Activated CD8-positive, alpha-beta T cell treated with anti-CD3 and anti-CD28 coated beads, Interleukin-2, amount 10 ng/mL, durations not matched to agents 7 days and 5 days (primary cell): ENCODE measurements at regions not wholly inside any gene's neighbourhood (a gene's known extent, or its start where the extent isn't known, plus 50 kb on each side); places are given as distances from the start of the nearest gene placed in this dataset.

Experiments
- ATAC-seq: fragments of 150-1000 bp; cut with Tn5 transposase; one replicate; pipeline ENCODE4 v1.10.0; 2021; ENCODE audit warnings: moderate library complexity
- CTCF ChIA-PET: fragments of 350-600 bp; sonication (Branson Sonifier 250); formaldehyde crosslinking; loops from one replicate; lab custom pipeline; 2021; ENCODE audit warnings: antibody characterized with exemption; lab: Charles Lee
- POLR2A ChIA-PET: fragments of 350-600 bp; sonication (Branson Sonifier 250); formaldehyde crosslinking; loops from one replicate; lab custom pipeline; 2021; ENCODE audit warnings: antibody characterized with exemption; lab: Charles Lee
- DNase-seq: peaks from one replicate; pipeline ENCODE4 v3.0.0-alpha.2; 2020
- H3K27ac Mint-ChIP-seq: one replicate; pipeline ENCODE4 v1.8.0; 2021; ENCODE audit warnings: mild to moderate bottlenecking, mixed read lengths
- H3K27me3 Mint-ChIP-seq: one replicate; pipeline ENCODE4 v1.8.0; 2021; ENCODE audit warnings: low read depth, mixed read lengths
- H3K36me3 Mint-ChIP-seq: one replicate; pipeline ENCODE4 v1.8.0; 2021; ENCODE audit warnings: low read depth, mixed read lengths
- H3K4me1 Mint-ChIP-seq: one replicate; pipeline ENCODE4 v1.8.0; 2021; ENCODE audit warnings: low read depth, mixed read lengths
- H3K4me3 Mint-ChIP-seq: one replicate; pipeline ENCODE4 v1.8.0; 2021; ENCODE audit warnings: mild to moderate bottlenecking, mixed read lengths
- H3K9me3 Mint-ChIP-seq: one replicate; pipeline ENCODE4 v1.8.0; 2022; ENCODE audit warnings: mixed read lengths; ENCODE audit not compliant: insufficient read depth

GRCh38 chr6:71722736-71723135, 163.6 kb upstream of the RIMS1 start:
- DNase-seq, result no peak
- no peak for ATAC-seq
- Mint-ChIP-seq H3K36me3 (no peaks in the 10 kb centered on the region), H3K4me1 (no peaks in the 10 kb centered on the region), H3K9me3 (no peaks in the 10 kb centered on the region), H3K4me3 (no peak overlapping the region), H3K27me3 (no peaks in the 10 kb centered on the region), H3K27ac (no peak overlapping the region)
- ChIA-PET CTCF (no interaction called here), POLR2A (no interaction called here)

GRCh38 chr6:71724456-71725125, 161.8 kb upstream of the RIMS1 start:
- Mint-ChIP-seq H3K4me3 (no peak overlapping the region), H3K9me3 (no peaks in the 10 kb centered on the region), H3K27me3 (no peaks in the 10 kb centered on the region), H3K27ac (no peak overlapping the region), H3K36me3 (no peaks in the 10 kb centered on the region), H3K4me1 (no peaks in the 10 kb centered on the region)
- DNase-seq (no peak), ATAC-seq (no peak)
- CTCF ChIA-PET, result no interaction called here
- POLR2A ChIA-PET, result no interaction called here

- DNase-seq, result no peak
- CTCF ChIA-PET, result no interaction called here
- POLR2A ChIA-PET, result no interaction called here
- Mint-ChIP-seq H3K36me3 (no peaks in the 10 kb centered on the region), H3K4me3 (no peak overlapping the region), H3K9me3 (no peaks in the 10 kb centered on the region), H3K27me3 (no peaks in the 10 kb centered on the region), H3K27ac (no peak overlapping the region), H3K4me1 (no peaks in the 10 kb centered on the region)
- no peak for ATAC-seq
Measured at GRCh38 chr6:71725126-71725470, 161.3 kb upstream of the RIMS1 start.

GRCh38 chr6:71726121-71726520, 160.2 kb upstream of the RIMS1 start:
- no peak overlapping the region for H3K27ac Mint-ChIP-seq
- no peak overlapping the region for H3K4me3 Mint-ChIP-seq
- no peak for ATAC-seq
- no peaks in the 10 kb centered on the region for H3K9me3 Mint-ChIP-seq
- no peak for DNase-seq
- ChIA-PET POLR2A (no interaction called here), CTCF (no interaction called here)
- H3K36me3 Mint-ChIP-seq, result no peaks in the 10 kb centered on the region
- H3K27me3 Mint-ChIP-seq, result no peaks in the 10 kb centered on the region
- no peaks in the 10 kb centered on the region for H3K4me1 Mint-ChIP-seq

GRCh38 chr6:71727632-71728294, 158.6 kb upstream of the RIMS1 start:
- no peaks in the 10 kb centered on the region for H3K36me3 Mint-ChIP-seq
- no peak overlapping the region for H3K4me3 Mint-ChIP-seq
- H3K4me1 Mint-ChIP-seq, result no peaks in the 10 kb centered on the region
- ATAC-seq (no peak), DNase-seq (no peak)
- no peak overlapping the region for H3K27ac Mint-ChIP-seq
- CTCF ChIA-PET, result no interaction called here
- POLR2A ChIA-PET, result no interaction called here
- H3K9me3 Mint-ChIP-seq, result no peaks in the 10 kb centered on the region
- no peaks in the 10 kb centered on the region for H3K27me3 Mint-ChIP-seq

GRCh38 chr6:71730284-71730683, 156.1 kb upstream of the RIMS1 start:
- H3K4me3 Mint-ChIP-seq, result no peak overlapping the region
- no peak overlapping the region for H3K27ac Mint-ChIP-seq
- H3K4me1 Mint-ChIP-seq, result no peaks in the 10 kb centered on the region
- ATAC-seq (no peak), DNase-seq (no peak)
- no peaks in the 10 kb centered on the region for H3K36me3 Mint-ChIP-seq
- H3K9me3 Mint-ChIP-seq, result no peaks in the 10 kb centered on the region
- ChIA-PET POLR2A (no interaction called here), CTCF (no interaction called here)
- no peaks in the 10 kb centered on the region for H3K27me3 Mint-ChIP-seq

GRCh38 chr6:71733970-71734899, 152.1 kb upstream of the RIMS1 start:
- ChIA-PET POLR2A (no interaction called here), CTCF (no interaction called here)
- Mint-ChIP-seq H3K4me1 (no peaks in the 10 kb centered on the region), H3K9me3 (no peaks in the 10 kb centered on the region), H3K27me3 (no peaks in the 10 kb centered on the region), H3K27ac (no peak overlapping the region), H3K36me3 (no peaks in the 10 kb centered on the region), H3K4me3 (no peak overlapping the region)
- DNase-seq (no peak), ATAC-seq (no peak)

- ATAC-seq (no peak), DNase-seq (no peak)
- POLR2A ChIA-PET, result no interaction called here
- CTCF ChIA-PET, result no interaction called here
- Mint-ChIP-seq H3K4me1 (no peaks in the 10 kb centered on the region), H3K4me3 (no peak overlapping the region), H3K9me3 (no peaks in the 10 kb centered on the region), H3K27ac (no peak overlapping the region), H3K36me3 (no peaks in the 10 kb centered on the region), H3K27me3 (no peaks in the 10 kb centered on the region)
Measured at GRCh38 chr6:71737953-71738352, 148.4 kb upstream of the RIMS1 start.

- no peak for ATAC-seq
- POLR2A ChIA-PET, result interaction anchor here (0.6 kb wide), 1 partner anchor 63 kb away, joined by 3 read pairs; no protein-coding TSS in a partner anchor
- H3K27ac Mint-ChIP-seq, result no peak overlapping the region
- no peaks in the 10 kb centered on the region for H3K27me3 Mint-ChIP-seq
- no peaks in the 10 kb centered on the region for H3K9me3 Mint-ChIP-seq
- no peaks in the 10 kb centered on the region for H3K36me3 Mint-ChIP-seq
- CTCF ChIA-PET, result no interaction called here
- H3K4me3 Mint-ChIP-seq, result no peak overlapping the region
- DNase-seq, result no peak
- H3K4me1 Mint-ChIP-seq, result no peaks in the 10 kb centered on the region
Measured at GRCh38 chr6:71745525-71745924, 140.8 kb upstream of the RIMS1 start.

GRCh38 chr6:71766146-71766760, 120.1 kb upstream of the RIMS1 start:
- ChIA-PET POLR2A (no interaction called here), CTCF (no interaction called here)
- Mint-ChIP-seq H3K4me1 (no peaks in the 10 kb centered on the region), H3K27me3 (no peaks in the 10 kb centered on the region), H3K27ac (no peak overlapping the region), H3K36me3 (no peaks in the 10 kb centered on the region), H3K4me3 (no peak overlapping the region), H3K9me3 (no peaks in the 10 kb centered on the region)
- ATAC-seq (no peak), DNase-seq (no peak)

GRCh38 chr6:71766796-71767195, 119.6 kb upstream of the RIMS1 start:
- POLR2A ChIA-PET, result no interaction called here
- Mint-ChIP-seq H3K4me3 (no peak overlapping the region), H3K27ac (no peak overlapping the region), H3K4me1 (no peaks in the 10 kb centered on the region), H3K9me3 (no peaks in the 10 kb centered on the region), H3K27me3 (no peaks in the 10 kb centered on the region), H3K36me3 (no peaks in the 10 kb centered on the region)
- DNase-seq (no peak), ATAC-seq (no peak)
- CTCF ChIA-PET, result no interaction called here

GRCh38 chr6:71768356-71768755, 118.0 kb upstream of the RIMS1 start:
- Mint-ChIP-seq H3K4me3 (no peak overlapping the region), H3K4me1 (no peaks in the 10 kb centered on the region), H3K27me3 (no peaks in the 10 kb centered on the region), H3K36me3 (no peaks in the 10 kb centered on the region), H3K27ac (no peak overlapping the region), H3K9me3 (no peaks in the 10 kb centered on the region)
- ChIA-PET CTCF (no interaction called here), POLR2A (no interaction called here)
- ATAC-seq (no peak), DNase-seq (no peak)
